Esophagus (tissue), 2 donors: ENCODE measurements at regions not wholly inside any gene's neighbourhood (a gene's known extent, or its start where the extent isn't known, plus 50 kb on each side); places are given as distances from the start of the nearest gene placed in this dataset.

Experiments
- H3K27ac ChIP-seq, 2 donors: one replicate each; pipeline ENCODE4 v1.5.1; 2013; ENCODE audit warnings: low read depth in 2 of 2, mild to moderate bottlenecking in 2 of 2, inconsistent platforms in 1 of 2, low read length in 1 of 2, moderate library complexity in 1 of 2
- H3K27me3 ChIP-seq, 2 donors: one replicate each; pipeline ENCODE4 v1.6.1; 2013; ENCODE audit warnings: low read length in 2 of 2, control low read depth in 1 of 2, mild to moderate bottlenecking in 1 of 2; ENCODE audit not compliant: insufficient read depth in 2 of 2, control insufficient read depth in 1 of 2
- H3K36me3 ChIP-seq, 2 donors: one replicate each; pipeline ENCODE4 v1.6.1; 2013; ENCODE audit warnings: low read length in 1 of 2; ENCODE audit not compliant: control insufficient read depth in 2 of 2, insufficient read depth in 2 of 2
- H3K4me1 ChIP-seq, 2 donors: one replicate each; pipeline ENCODE4 v1.6.1; 2013; ENCODE audit warnings: low read length in 1 of 2; ENCODE audit not compliant: control insufficient read depth in 2 of 2, insufficient read depth in 2 of 2
- H3K4me3 ChIP-seq, 2 donors: one replicate each; pipeline ENCODE4 v1.5.1; 2013; ENCODE audit warnings: low read length in 2 of 2, mild to moderate bottlenecking in 2 of 2, low read depth in 1 of 2, moderate library complexity in 1 of 2
- H3K9me3 ChIP-seq, 2 donors: one replicate each; pipeline ENCODE4 v1.6.1; 2013; ENCODE audit warnings: mild to moderate bottlenecking in 2 of 2, low read depth in 1 of 2, low read length in 1 of 2, moderate library complexity in 1 of 2; ENCODE audit not compliant: control insufficient read depth in 2 of 2, insufficient read depth in 1 of 2
- WGBS, 2 donors: extraction: QIAGEN DNeasy Blood & Tissue Kit; methylation state at CpG; one replicate each; pipeline ENCODE4 v1.1.7; 2013; 5-methylcytosine and 5-hydroxymethylcytosine counted together
- donor health status: healthy with polysubstance abuse.
- donor health status: Bipolar disorder and iron deficiency.

GRCh38 chr18:56245866-56246580, 392.4 kb downstream of the TXNL1 start:
- Histone ChIP-seq H3K36me3 (no peaks in the 10 kb centered on the region), H3K4me1 (peaks cover 0 to 2% of the 10 kb centered on the region in 2 donors), H3K9me3 (no peaks in the 10 kb centered on the region), H3K27ac (no peak overlapping the region), H3K27me3 (peaks cover 0 to 2% of the 10 kb centered on the region in 2 donors), H3K4me3 (no peak overlapping the region)
- WGBS, 2 donors: 25 to 26% methylated on average over 5 of the region's 5 CpGs

DNA sequence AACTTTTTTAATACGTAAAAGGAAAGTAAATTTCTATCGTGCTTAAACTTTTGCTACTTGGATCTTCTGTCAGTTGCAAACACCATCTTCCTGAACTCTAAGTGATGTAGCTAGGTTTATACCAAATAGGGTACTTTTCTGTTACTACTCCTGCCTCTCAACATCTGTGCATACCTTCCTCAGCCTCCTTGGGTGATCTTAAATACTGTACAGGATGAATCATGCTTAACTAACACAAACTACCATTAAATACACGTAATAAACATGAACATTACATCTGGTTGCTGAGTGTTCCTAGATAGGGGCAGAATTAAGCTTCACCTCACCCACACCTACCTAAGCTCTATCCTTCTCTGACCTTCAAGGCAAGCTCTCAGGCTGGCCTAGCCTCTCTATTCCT, 398.0 kb downstream of the TXNL1 start:
- 86 to 94% methylated on average over 3 of the region's 3 CpGs for WGBS, 2 donors

GRCh38 chr18:56238576-56238975, 399.8 kb downstream of the TXNL1 start:
- Histone ChIP-seq H3K27ac (no peak overlapping the region), H3K4me1 (no peaks in the 10 kb centered on the region), H3K27me3 (no peaks in the 10 kb centered on the region), H3K36me3 (no peaks in the 10 kb centered on the region), H3K9me3 (no peaks in the 10 kb centered on the region), H3K4me3 (no peak overlapping the region)
- 86% methylated on average over 3 of the region's 3 CpGs for WGBS, 2 donors

More for the DNA sequence above, 398.0 kb downstream of the TXNL1 start:
- Histone ChIP-seq H3K9me3 (no peaks in the 10 kb centered on the region), H3K4me1 (no peaks in the 10 kb centered on the region), H3K27me3 (no peaks in the 10 kb centered on the region), H3K4me3 (no peak overlapping the region), H3K27ac (no peak overlapping the region), H3K36me3 (no peaks in the 10 kb centered on the region)

DNA sequence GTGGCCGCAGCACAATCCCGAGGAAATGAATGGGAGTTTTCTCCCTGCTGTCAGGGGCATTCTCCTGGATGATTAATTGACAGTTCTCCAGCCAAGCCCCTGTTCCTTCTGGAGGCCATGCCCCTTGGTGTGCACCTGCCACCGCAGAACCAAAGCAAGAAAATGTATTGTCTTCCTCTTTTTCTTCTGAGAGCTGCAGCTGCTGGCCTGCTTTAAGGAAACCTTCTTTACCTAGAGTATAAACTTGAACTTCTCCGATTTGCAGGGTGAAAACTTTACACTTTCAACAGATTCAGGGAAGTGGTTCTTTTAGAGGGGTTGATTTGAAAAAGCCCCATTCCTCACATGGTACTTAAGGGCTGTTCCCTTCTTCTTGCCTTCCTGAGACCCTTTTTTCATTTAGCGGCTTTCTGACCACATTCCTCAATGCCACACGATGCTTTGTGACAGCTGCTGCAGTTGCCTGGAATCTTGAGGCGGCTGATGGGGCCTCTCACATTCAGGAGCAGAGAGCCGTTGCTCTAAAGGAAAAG, 402.8 kb downstream of the TXNL1 start:
- Histone ChIP-seq H3K4me3 (no peak overlapping the region), H3K4me1 (no peaks in the 10 kb centered on the region)
- WGBS, 2 donors: 61 to 67% methylated on average over 8 of the region's 8 CpGs

DNA sequence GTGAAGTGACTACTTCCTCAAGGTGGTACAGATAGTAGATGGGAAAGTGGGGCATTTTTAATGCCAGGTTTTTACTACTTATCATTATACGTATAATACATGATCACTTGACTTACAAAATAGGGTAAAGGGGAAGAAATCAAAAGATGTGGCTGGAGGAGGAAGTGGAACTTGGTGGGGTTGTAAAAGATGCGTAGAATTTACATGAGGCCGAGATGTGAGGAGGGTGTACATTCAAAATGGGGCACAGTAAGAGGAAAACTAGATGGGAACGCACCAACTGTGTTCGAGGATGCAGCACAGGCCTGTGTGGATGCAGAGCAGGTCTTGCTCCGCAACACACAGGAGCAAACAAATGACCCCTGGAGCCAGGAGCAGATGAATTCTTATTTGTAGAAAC, 403.3 kb downstream of the TXNL1 start:
- 76 to 86% methylated on average over 6 of the region's 6 CpGs for WGBS, 2 donors
- Histone ChIP-seq H3K4me1 (no peaks in the 10 kb centered on the region), H3K4me3 (no peak overlapping the region), H3K36me3 (no peaks in the 10 kb centered on the region), H3K27me3 (no peaks in the 10 kb centered on the region), H3K27ac (no peak overlapping the region), H3K9me3 (no peaks in the 10 kb centered on the region)

More for the DNA sequence above, 402.8 kb downstream of the TXNL1 start:
- no peaks in the 10 kb centered on the region for H3K9me3 ChIP-seq
- H3K27ac ChIP-seq: no peak overlapping the region
- H3K36me3 ChIP-seq: no peaks in the 10 kb centered on the region
- H3K27me3 ChIP-seq: no peaks in the 10 kb centered on the region

DNA sequence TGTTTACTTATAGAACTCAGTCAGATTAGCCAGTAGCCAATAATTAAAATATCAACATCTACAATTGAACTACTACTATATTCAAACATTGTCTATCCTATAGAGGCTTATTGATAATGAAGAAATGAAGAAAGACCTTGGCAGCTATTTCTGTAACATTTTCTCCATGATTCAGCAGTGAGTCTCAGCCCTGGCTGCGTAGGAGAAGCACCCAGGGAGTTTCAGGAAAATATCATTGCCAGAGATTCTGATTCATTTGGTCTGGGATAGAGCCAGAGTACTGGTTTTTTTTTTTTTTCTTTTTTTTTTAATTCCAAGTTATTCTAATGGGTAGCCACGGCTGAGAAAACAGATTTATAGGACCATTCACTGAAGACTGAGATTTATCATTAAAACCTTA, 404.8 kb downstream of the TXNL1 start:
- Histone ChIP-seq H3K27me3 (no peaks in the 10 kb centered on the region), H3K27ac (no peak overlapping the region), H3K36me3 (no peaks in the 10 kb centered on the region), H3K4me1 (no peaks in the 10 kb centered on the region), H3K4me3 (no peak overlapping the region), H3K9me3 (no peaks in the 10 kb centered on the region)
- WGBS, 2 donors: 17 to 44% methylated on average over 2 of the region's 2 CpGs

- Histone ChIP-seq H3K27me3 (no peaks in the 10 kb centered on the region), H3K4me3 (no peak overlapping the region), H3K27ac (no peak overlapping the region), H3K36me3 (no peaks in the 10 kb centered on the region), H3K4me1 (no peaks in the 10 kb centered on the region), H3K9me3 (no peaks in the 10 kb centered on the region)
- 81 to 85% methylated on average over 5 of the region's 5 CpGs for WGBS, 2 donors
These were observed 412.4 kb downstream of the TXNL1 start for GRCh38 chr18:56226025-56226424.

DNA sequence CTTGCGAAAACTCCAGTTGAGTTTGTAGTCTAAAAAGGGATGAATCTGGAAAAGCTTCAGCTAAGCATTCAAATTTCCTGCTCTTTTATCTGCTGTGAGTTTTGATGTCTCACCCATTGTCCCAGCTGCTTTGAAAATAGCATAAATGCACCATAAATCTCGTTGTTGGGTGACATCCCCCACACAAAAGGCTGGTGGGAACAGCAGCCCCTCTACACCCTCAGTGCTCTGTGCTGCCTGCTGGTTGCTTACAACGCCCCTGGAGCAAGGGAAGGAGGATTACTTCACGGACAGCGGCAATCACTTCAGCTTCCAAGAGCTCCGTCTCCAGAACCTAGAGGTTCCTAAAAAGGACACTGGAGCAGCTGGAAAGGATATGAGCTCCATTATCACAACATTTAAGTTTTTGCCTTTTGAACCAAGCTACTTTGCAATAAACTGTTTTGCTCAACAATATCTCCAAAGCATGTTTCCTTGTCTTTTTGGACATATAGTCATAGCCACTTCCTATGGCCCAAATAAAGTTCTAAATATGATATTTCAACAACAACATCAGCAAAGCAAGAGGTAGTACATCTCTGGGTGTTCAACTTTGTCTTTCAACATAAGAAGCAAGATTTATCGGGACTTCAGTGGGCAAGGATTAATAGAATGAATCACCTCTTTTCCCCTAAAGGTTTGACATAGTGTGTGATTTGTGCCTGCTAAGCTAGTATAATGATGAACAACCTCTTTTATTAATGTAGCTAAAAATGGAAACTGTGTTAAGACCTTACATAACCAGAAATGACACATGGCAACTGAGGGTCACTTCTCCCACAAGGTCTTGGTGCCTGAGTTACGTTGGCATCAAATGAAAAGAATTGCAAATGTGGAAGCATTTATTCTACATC, 413.5 kb downstream of the TXNL1 start:
- H3K9me3 ChIP-seq: no peaks in the 10 kb centered on the region
- 68 to 72% methylated on average over 8 of the region's 8 CpGs for WGBS, 2 donors
- H3K4me3 ChIP-seq: no peak overlapping the region
- no peaks in the 10 kb centered on the region for H3K4me1 ChIP-seq
- H3K27me3 ChIP-seq: no peaks in the 10 kb centered on the region
- no peak overlapping the region for H3K27ac ChIP-seq
- no peaks in the 10 kb centered on the region for H3K36me3 ChIP-seq

- H3K4me3 ChIP-seq: no peak overlapping the region
- H3K27me3 ChIP-seq: no peaks in the 10 kb centered on the region
- no peaks in the 10 kb centered on the region for H3K4me1 ChIP-seq
- no peaks in the 10 kb centered on the region for H3K36me3 ChIP-seq
- no peak overlapping the region for H3K27ac ChIP-seq
- no peaks in the 10 kb centered on the region for H3K9me3 ChIP-seq
- 72% methylated on average over 5 of the region's 5 CpGs for WGBS, 2 donors
These were observed 417.0 kb downstream of the TXNL1 start for GRCh38 chr18:56221195-56222065.
